ENCODE measurements at regions not wholly inside any gene's neighbourhood (a gene's known extent, or its start where the extent isn't known, plus 50 kb on each side); places are given as distances from the start of the nearest gene placed in this dataset.

GRCh38 chr14:49493557-49493956 lies 92.6 kb downstream of the RPS29 start:
- Mint-ChIP-seq H3K27me3 (ENCODE audit: low read depth) (peaks cover 1% of the 10 kb centered on the region), H3K36me3 (no peaks in the 10 kb centered on the region), H3K4me1 (peaks cover 2% of the 10 kb centered on the region), H3K4me3 (no peak overlapping the region), H3K9me3 (peaks cover 4% of the 10 kb centered on the region), H3K27ac (no peak overlapping the region)
- no peak for DNase-seq (ENCODE audit: low spot score in 2 of 2, unreplicated experiment in 2 of 2)
- no peak for TF ChIP-seq CTCF (IDR thresholded peaks at IDR 0.05; ENCODE audit: unreplicated experiment)

- H3K36me3 Mint-ChIP-seq: no peaks in the 10 kb centered on the region
- H3K4me1 Mint-ChIP-seq: peaks cover 2% of the 10 kb centered on the region
- TF ChIP-seq CTCF (IDR thresholded peaks at IDR 0.05; ENCODE audit: unreplicated experiment): no peak
- no peak for DNase-seq (ENCODE audit: low spot score in 2 of 2, unreplicated experiment in 2 of 2)
- H3K27me3 Mint-ChIP-seq (ENCODE audit: low read depth): peaks cover 1% of the 10 kb centered on the region
- no peak overlapping the region for H3K4me3 Mint-ChIP-seq
- H3K27ac Mint-ChIP-seq: no peak overlapping the region
- peaks cover 10% of the 10 kb centered on the region for H3K9me3 Mint-ChIP-seq
Observed at GRCh38 chr14:49492151-49492550, 94.0 kb downstream of the RPS29 start.

DNA sequence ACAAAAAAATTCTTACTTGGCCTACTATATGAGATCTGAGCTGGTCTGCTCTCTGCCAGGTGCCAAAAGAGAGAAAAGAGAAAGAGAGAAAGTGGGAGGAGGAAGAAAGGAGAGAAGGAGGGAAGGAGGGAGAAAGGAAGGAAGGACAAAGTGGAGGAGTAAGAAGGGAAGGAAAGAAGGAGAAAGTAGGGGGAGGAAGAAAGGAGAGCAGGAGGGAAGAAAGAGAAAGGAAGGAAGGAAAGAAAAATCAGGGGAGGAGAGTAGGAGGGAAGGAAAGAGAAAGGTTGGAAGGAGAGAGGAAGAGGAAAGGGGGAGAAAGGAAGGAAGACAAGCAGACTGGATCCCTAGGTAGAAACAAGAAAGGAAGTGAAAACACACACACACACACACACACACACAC lies 96.8 kb downstream of the RPS29 start:
- Mint-ChIP-seq H3K36me3 (no peaks in the 10 kb centered on the region), H3K9me3 (peaks cover 10% of the 10 kb centered on the region), H3K27me3 (ENCODE audit: low read depth) (peaks cover 1% of the 10 kb centered on the region), H3K27ac (no peak overlapping the region), H3K4me1 (no peaks in the 10 kb centered on the region), H3K4me3 (no peak overlapping the region)
- no peak for TF ChIP-seq CTCF (IDR thresholded peaks at IDR 0.05; ENCODE audit: unreplicated experiment)
- DNase-seq (ENCODE audit: low spot score in 2 of 2, unreplicated experiment in 2 of 2): no peak

DNA sequence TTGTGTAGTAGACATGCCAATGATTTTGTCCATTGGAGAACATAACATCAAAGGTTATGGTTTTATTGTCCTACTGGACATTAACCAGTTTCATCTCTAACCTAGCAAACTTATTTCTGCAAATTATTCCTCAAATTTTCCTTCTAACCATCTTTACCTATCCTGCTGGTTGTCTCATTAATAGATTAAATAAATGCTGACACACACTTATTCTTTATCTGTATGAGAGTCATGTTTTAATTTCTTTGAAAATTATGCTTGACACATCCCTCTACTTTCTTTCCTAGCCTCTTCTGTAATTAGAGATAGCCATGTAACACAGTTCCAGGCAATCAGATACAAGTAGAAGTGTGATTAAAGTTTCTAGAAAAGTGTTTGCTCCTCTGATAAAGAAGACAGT lies 98.9 kb downstream of the RPS29 start:
- Mint-ChIP-seq H3K4me3 (no peak overlapping the region), H3K36me3 (no peaks in the 10 kb centered on the region), H3K27me3 (ENCODE audit: low read depth) (peaks cover 1% of the 10 kb centered on the region), H3K9me3 (peaks cover 10% of the 10 kb centered on the region), H3K27ac (no peak overlapping the region), H3K4me1 (peaks cover 6% of the 10 kb centered on the region)
- DNase-seq (ENCODE audit: low spot score in 2 of 2, unreplicated experiment in 2 of 2): no peak
- TF ChIP-seq CTCF (IDR thresholded peaks at IDR 0.05; ENCODE audit: unreplicated experiment): no peak

DNA sequence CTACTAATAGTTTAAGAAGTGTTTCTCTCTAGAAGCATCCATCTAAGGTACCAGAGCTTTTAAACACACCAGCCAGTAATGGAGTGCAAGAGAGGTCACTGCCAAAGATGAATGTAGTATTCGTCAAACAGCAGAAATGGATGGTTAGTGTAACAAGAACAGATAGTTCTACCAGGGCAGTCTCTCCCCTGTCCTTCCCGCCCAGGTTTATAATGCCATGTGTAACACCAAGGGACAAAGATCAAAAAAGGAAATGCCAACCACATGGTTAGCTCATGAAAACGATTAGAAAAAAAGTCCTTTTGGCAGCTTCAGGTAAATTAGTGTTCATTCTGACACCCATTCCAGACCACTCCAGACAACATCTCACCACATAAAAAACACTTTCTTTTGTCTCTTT lies 100.9 kb downstream of the RPS29 start:
- Mint-ChIP-seq H3K27me3 (ENCODE audit: low read depth) (peaks cover 1% of the 10 kb centered on the region), H3K27ac (no peak overlapping the region), H3K9me3 (peaks cover 25% of the 10 kb centered on the region), H3K4me3 (no peak overlapping the region), H3K36me3 (no peaks in the 10 kb centered on the region), H3K4me1 (peaks cover 6% of the 10 kb centered on the region)
- TF ChIP-seq CTCF (IDR thresholded peaks at IDR 0.05; ENCODE audit: unreplicated experiment): no peak
- DNase-seq (ENCODE audit: low spot score in 2 of 2, unreplicated experiment in 2 of 2): no peak

DNA sequence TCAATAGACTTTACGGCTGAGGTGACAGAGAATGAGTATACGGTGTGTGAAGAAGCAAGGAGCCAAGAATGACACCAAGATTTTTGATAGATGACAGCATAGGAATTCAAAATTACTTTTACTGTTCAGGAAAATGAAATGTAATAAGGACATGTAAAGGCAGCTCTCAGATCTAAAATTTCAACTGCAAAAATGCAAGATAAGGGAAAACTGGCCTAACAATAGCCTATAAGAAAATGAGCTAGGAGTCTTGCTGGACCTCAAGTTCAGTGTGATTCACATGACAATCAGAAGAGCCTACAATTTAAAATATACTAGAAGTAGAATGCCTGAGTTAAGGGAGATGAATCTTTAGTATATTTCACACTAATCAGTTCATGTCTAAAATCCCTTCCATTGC lies 102.0 kb downstream of the RPS29 start:
- Mint-ChIP-seq H3K4me3 (no peak overlapping the region), H3K27ac (no peak overlapping the region), H3K36me3 (no peaks in the 10 kb centered on the region), H3K9me3 (peaks cover 26% of the 10 kb centered on the region), H3K4me1 (peaks cover 6% of the 10 kb centered on the region), H3K27me3 (ENCODE audit: low read depth) (no peaks in the 10 kb centered on the region)
- TF ChIP-seq CTCF (IDR thresholded peaks at IDR 0.05; ENCODE audit: unreplicated experiment): no peak
- no peak for DNase-seq (ENCODE audit: low spot score in 2 of 2, unreplicated experiment in 2 of 2)
